Heart left ventricle (tissue), 16 donors: ENCODE measurements at regions not wholly inside any gene's neighbourhood (a gene's known extent, or its start where the extent isn't known, plus 50 kb on each side); places are given as distances from the start of the nearest gene placed in this dataset.

Source experiments
- ATAC-seq, 4 donors: fragments of 200-7000 bp; cut with Tn5 transposase; one replicate each; pipeline ENCODE4 v1.9.1; 2020 to 2022; ENCODE audit warnings: moderate library complexity in 4 of 4, mild to moderate bottlenecking in 3 of 4, moderate number of reproducible peaks in 1 of 4
- DNase-seq, 5 donors: peaks; one replicate each; pipeline ENCODE4 v3.0.0-alpha.2; 2020
- H3K27ac ChIP-seq, 12 donors: fragments of 200-600 bp; sonication (generic) in 4 of 12; one replicate each; pipeline versions ENCODE4 v1.5.0 to v1.8.0; 2016 to 2022; ENCODE audit warnings: mild to moderate bottlenecking in 2 of 12
- H3K27me3 ChIP-seq, 9 donors: fragments of 200-600 bp; sonication (generic) in 2 of 9; one replicate each; pipeline versions ENCODE4 v1.5.1 to v1.8.0; 2016 to 2022; ENCODE audit warnings: mild to moderate bottlenecking in 3 of 9
- H3K36me3 ChIP-seq, 9 donors: fragments of 200-600 bp; sonication (generic) in 2 of 9; one replicate each; pipeline versions ENCODE4 v1.5.0 to v1.8.0; 2018 to 2022; ENCODE audit warnings: mild to moderate bottlenecking in 2 of 9
- H3K4me1 ChIP-seq, 12 donors: fragments of 200-600 bp; sonication (generic) in 4 of 12; one replicate each; pipeline versions ENCODE4 v1.5.0 to v1.8.0; 2016 to 2022; ENCODE audit warnings: mild to moderate bottlenecking in 3 of 12
- H3K4me3 ChIP-seq, 12 donors: fragments of 200-600 bp; sonication (generic) in 4 of 12; one replicate each; pipeline versions ENCODE4 v1.5.0 to v1.8.0; 2017 to 2022; ENCODE audit warnings: mild to moderate bottlenecking in 9 of 12, moderate library complexity in 4 of 12
- H3K9me3 ChIP-seq, 12 donors: fragments of 200-600 bp; sonication (generic) in 4 of 12; one replicate each; pipeline versions ENCODE4 v1.5.0 to v1.8.0; 2016 to 2022; ENCODE audit warnings: mild to moderate bottlenecking in 1 of 12
- POLR2A ChIP-seq, 2 donors: fragments of 450-650 bp; IDR thresholded peaks; one replicate each; pipeline ENCODE4 v1.6.1; 2017; ENCODE audit warnings: antibody characterized with exemption in 2 of 2, mild to moderate bottlenecking in 2 of 2, moderate library complexity in 2 of 2
- WGBS, 4 donors: extraction: QIAGEN DNeasy Blood & Tissue Kit in 2 of 4; methylation state at CpG; one replicate each; pipeline versions ENCODE4 v1.1.5 to v1.1.7; 2013 to 2018; 5-methylcytosine and 5-hydroxymethylcytosine counted together
- intact Hi-C, 10 donors: fragments of 100-400 bp; cut with DNase I; formaldehyde crosslinking; loops; one replicate each; pipeline versions ENCODE4 v1.11.1 to v1.14.2; 2022
- TF ChIP-seq, protein P1 (sequence below), 12 donors: fragments of 200-600 bp; sonication (generic) in 4 of 12; IDR thresholded peaks; one replicate each; pipeline versions ENCODE4 v1.5.0 to v1.8.0; 2018 to 2022; ENCODE audit warnings: antibody characterized with exemption in 12 of 12, mild to moderate bottlenecking in 5 of 12
- donor health status: ischemic (EF 13 %, LVEDD 7.1; RV severe dilation, severe dysfunction).
- donor health status: healthy with polysubstance abuse.
- donor health status: DM: no; HTN: yes; CAD: no.
- donor health status: DM: no; HTN: no; CAD: no.
- donor health status: ischemic (EF 25% LVEDD 6.9; RV normal size, moderate dysfunction).
- donor health status: ischemic (EF 25% LVEDD 5.7; RV mildly dilated, moderate dysfunction).
- donor health status: healthy.
- donor health status: DM: yes; HTN: yes; CAD: no.
- donor health status: ischemic (EF 35%, LVEDD 5.7; RV mildly dilated, moderate dysfunction).
- donor health status: nonischemic (EF 11% LVEDD 7.7; RV severe dilation, severe dysfunction).
- donor health status: DM: yes; HTN: yes; CAD: no.
- donor health status: PGD.
- donor health status: ischemic (EF 29% LVEDD 5.4; RV normal size, mild dysfunction).
- donor health status: nonischemic (EF 23%, LVEDD 6.1; RV moderate dilation, normal function).

DNA sequence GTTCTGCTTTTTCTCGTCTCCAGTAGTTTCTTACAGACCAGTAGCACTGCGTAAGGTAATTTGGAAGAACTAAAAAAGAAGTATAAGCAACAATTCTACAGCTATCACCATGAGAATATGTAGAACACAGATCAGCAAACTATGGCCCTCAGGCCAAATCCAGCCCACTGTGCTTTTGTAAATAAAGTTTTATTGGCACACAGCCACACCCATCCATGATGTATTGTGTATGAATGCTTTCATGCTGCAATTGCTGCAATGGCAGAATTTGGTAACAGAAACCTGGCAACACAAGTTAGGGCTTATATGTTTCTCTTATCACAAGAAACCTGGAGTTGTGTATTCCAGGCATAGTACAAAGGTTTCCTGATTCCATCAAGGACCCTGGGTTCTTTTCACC is 386.8 kb upstream of the TSHZ2 start:
- H3K4me1 ChIP-seq: no peaks in the 10 kb centered on the region
- H3K27me3 ChIP-seq: no peaks in the 10 kb centered on the region
- H3K36me3 ChIP-seq: no peaks in the 10 kb centered on the region
- no peak overlapping the region for H3K27ac ChIP-seq
- intact Hi-C loops: no loop called here
- no peak overlapping the region for H3K4me3 ChIP-seq
- ATAC-seq: no peak
- TF ChIP-seq POLR2A (IDR thresholded peaks at IDR 0.05): no peak
- TF ChIP-seq, protein P1, sequence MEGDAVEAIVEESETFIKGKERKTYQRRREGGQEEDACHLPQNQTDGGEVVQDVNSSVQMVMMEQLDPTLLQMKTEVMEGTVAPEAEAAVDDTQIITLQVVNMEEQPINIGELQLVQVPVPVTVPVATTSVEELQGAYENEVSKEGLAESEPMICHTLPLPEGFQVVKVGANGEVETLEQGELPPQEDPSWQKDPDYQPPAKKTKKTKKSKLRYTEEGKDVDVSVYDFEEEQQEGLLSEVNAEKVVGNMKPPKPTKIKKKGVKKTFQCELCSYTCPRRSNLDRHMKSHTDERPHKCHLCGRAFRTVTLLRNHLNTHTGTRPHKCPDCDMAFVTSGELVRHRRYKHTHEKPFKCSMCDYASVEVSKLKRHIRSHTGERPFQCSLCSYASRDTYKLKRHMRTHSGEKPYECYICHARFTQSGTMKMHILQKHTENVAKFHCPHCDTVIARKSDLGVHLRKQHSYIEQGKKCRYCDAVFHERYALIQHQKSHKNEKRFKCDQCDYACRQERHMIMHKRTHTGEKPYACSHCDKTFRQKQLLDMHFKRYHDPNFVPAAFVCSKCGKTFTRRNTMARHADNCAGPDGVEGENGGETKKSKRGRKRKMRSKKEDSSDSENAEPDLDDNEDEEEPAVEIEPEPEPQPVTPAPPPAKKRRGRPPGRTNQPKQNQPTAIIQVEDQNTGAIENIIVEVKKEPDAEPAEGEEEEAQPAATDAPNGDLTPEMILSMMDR (IDR thresholded peaks at IDR 0.05): no peak
- DNase-seq: no peak
- H3K9me3 ChIP-seq: no peaks in the 10 kb centered on the region
- WGBS, 4 donors: 90 to 97% (median 95%) methylated on average over 2 of the region's 2 CpGs

DNA sequence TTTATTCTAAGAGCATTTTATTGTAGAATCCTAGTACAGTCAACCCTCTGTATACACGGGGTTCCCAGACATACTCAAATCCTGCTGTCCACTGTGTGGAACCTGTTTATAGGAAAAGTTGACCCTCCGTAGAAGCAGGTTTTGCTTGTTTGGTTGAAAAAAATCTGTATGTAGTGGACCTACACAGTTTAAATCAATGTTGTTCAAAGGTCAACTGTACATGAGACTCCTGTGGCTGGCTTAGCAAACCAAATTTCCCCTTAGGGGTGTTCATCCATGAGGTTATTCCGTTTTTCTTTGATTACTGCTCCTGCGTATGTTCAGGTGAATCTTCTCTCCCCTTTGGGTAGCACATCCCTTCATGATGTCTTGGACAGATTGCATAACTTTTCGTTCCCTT is 387.0 kb upstream of the ZFP64 start:
- intact Hi-C loops: no loop called here
- ATAC-seq (no peak), DNase-seq (no peak)
- Histone ChIP-seq H3K27me3 (no peaks in the 10 kb centered on the region), H3K9me3 (peaks cover 0 to 9% (median 0%) of the 10 kb centered on the region in 12 donors), H3K27ac (no peak overlapping the region), H3K4me1 (no peaks in the 10 kb centered on the region), H3K36me3 (no peaks in the 10 kb centered on the region), H3K4me3 (no peak overlapping the region)
- TF ChIP-seq POLR2A (IDR thresholded peaks at IDR 0.05): no peak
- TF ChIP-seq, protein P1 (IDR thresholded peaks at IDR 0.05): no peak
- 80 to 92% (median 87%) methylated on average over 5 of the region's 5 CpGs for WGBS, 4 donors

DNA sequence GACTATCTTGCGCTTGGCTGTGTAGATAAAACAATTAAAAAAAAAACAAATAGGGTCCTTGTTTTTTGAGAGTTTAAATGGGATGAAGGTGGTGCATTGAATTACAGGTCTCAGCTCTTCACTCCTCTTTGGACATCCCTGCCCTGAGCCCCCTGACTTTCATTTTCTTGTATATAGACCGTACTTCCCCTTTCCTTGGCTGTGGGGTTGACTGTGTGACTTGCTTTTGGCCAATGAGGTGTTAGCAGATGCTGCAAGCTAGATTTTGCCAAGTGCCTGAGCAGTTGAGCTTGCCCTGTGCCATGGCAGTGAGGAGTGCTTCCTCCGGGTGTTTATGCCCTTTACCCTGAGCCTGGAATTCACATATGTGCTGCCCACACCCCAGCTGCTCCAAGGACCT is 386.1 kb upstream of the ZFP64 start:
- TF ChIP-seq POLR2A (IDR thresholded peaks at IDR 0.05): no peak
- TF ChIP-seq, protein P1 (IDR thresholded peaks at IDR 0.05): no peak
- Histone ChIP-seq H3K4me3 (no peak overlapping the region), H3K4me1 (no peaks in the 10 kb centered on the region), H3K27me3 (no peaks in the 10 kb centered on the region), H3K27ac (no peak overlapping the region), H3K9me3 (peaks cover 0 to 13% (median 0%) of the 10 kb centered on the region in 12 donors), H3K36me3 (no peaks in the 10 kb centered on the region)
- 86 to 96% (median 92%) methylated on average over 3 of the region's 3 CpGs for whole genome bisulfite sequencing, 4 donors
- no peak for DNase-seq
- ATAC-seq: no peak
- intact Hi-C loops: no loop called here

DNA sequence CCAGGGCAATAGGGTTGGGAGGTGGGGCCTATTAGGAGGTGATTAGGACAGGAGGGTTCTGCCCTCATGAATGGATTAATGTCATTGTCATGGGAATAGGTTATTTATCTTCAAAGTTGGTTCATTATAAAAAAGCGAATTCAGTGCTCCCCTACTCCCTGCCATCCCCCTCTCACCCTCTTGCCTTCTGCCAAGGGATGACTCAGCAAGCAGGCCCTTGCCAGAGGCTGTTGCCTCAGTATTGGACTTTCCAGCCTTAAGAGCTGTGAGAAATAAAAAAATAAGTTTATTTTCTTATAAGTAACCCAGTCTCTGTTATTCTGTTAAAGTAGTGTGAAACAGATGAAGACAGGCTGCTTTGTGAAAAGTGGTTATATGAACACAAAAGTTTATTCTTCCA is 381.1 kb upstream of the ZFP64 start:
- ATAC-seq (no peak), DNase-seq (no peak)
- peaks cover 0 to 16% (median 0%) of the 10 kb centered on the region in 12 donors for H3K9me3 ChIP-seq
- H3K27me3 ChIP-seq: no peaks in the 10 kb centered on the region
- H3K27ac ChIP-seq: no peak overlapping the region
- no peaks in the 10 kb centered on the region for H3K36me3 ChIP-seq
- H3K4me3 ChIP-seq: no peak overlapping the region
- TF ChIP-seq POLR2A (IDR thresholded peaks at IDR 0.05): no peak
- TF ChIP-seq, protein P1 (IDR thresholded peaks at IDR 0.05): no peak
- intact Hi-C loops: no loop called here
- H3K4me1 ChIP-seq: no peaks in the 10 kb centered on the region
- WGBS, 4 donors: 60 to 84% (median 77%) methylated on average over 1 of the region's 1 CpG
